ENCODE measurements at regions not wholly inside any gene's neighbourhood (a gene's known extent, or its start where the extent isn't known, plus 50 kb on each side); places are given as distances from the start of the nearest gene placed in this dataset.

DNA sequence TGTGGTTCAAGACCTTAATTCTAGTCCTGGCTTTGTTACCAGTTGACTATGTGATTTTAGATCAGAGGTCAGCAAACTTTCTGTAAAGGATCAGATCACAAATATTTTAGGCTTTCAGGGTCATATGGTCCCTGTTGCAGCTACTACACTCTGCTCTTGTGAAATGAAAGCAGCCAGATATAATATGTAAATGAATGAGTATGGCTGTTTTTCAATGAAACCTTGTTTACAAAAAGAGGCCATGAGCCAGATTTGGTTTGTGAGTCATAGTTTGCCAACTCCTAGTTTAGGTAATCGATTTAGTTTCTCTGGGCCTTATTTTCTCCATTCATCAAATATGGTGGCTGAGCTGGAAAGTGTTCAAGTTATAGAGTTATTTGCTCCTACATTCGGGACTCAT, 346.7 kb downstream of the NUF2 start:
- no peaks in the 10 kb centered on the region for H3K36me3 ChIP-seq (ENCODE audit: control insufficient read depth, insufficient read depth, low read length)
- CTCF ChIA-PET: no interaction called here
- intact Hi-C loops (cut with micrococcal nuclease; ENCODE audit: unreplicated experiment): no loop called here
- H3K4me3 ChIP-seq (ENCODE audit: low read depth in 2 of 2, low read length in 2 of 2): no peak overlapping the region
- POLR2A ChIA-PET: no interaction called here
- in situ Hi-C loops (cut with HindIII; ENCODE audit: low pct_unique_long_range_greater_than_20kb, low sequenced_read_pairs): no loop called here
- TF ChIP-seq POLR2AphosphoS5 (IDR thresholded peaks at IDR 0.05; ENCODE audit: low read depth, low read length): no peak
- TF ChIP-seq, protein P1, sequence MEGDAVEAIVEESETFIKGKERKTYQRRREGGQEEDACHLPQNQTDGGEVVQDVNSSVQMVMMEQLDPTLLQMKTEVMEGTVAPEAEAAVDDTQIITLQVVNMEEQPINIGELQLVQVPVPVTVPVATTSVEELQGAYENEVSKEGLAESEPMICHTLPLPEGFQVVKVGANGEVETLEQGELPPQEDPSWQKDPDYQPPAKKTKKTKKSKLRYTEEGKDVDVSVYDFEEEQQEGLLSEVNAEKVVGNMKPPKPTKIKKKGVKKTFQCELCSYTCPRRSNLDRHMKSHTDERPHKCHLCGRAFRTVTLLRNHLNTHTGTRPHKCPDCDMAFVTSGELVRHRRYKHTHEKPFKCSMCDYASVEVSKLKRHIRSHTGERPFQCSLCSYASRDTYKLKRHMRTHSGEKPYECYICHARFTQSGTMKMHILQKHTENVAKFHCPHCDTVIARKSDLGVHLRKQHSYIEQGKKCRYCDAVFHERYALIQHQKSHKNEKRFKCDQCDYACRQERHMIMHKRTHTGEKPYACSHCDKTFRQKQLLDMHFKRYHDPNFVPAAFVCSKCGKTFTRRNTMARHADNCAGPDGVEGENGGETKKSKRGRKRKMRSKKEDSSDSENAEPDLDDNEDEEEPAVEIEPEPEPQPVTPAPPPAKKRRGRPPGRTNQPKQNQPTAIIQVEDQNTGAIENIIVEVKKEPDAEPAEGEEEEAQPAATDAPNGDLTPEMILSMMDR (IDR thresholded peaks at IDR 0.05): no peak
- TF ChIP-seq SIN3A (IDR thresholded peaks at IDR 0.05; ENCODE audit: borderline replicate concordance, insufficient read depth, low read depth, low read length): no peak
- no peak for TF ChIP-seq TCF7L2 (IDR thresholded peaks at IDR 0.05; ENCODE audit: low read depth, low read length)
- TF ChIP-seq, protein P2, sequence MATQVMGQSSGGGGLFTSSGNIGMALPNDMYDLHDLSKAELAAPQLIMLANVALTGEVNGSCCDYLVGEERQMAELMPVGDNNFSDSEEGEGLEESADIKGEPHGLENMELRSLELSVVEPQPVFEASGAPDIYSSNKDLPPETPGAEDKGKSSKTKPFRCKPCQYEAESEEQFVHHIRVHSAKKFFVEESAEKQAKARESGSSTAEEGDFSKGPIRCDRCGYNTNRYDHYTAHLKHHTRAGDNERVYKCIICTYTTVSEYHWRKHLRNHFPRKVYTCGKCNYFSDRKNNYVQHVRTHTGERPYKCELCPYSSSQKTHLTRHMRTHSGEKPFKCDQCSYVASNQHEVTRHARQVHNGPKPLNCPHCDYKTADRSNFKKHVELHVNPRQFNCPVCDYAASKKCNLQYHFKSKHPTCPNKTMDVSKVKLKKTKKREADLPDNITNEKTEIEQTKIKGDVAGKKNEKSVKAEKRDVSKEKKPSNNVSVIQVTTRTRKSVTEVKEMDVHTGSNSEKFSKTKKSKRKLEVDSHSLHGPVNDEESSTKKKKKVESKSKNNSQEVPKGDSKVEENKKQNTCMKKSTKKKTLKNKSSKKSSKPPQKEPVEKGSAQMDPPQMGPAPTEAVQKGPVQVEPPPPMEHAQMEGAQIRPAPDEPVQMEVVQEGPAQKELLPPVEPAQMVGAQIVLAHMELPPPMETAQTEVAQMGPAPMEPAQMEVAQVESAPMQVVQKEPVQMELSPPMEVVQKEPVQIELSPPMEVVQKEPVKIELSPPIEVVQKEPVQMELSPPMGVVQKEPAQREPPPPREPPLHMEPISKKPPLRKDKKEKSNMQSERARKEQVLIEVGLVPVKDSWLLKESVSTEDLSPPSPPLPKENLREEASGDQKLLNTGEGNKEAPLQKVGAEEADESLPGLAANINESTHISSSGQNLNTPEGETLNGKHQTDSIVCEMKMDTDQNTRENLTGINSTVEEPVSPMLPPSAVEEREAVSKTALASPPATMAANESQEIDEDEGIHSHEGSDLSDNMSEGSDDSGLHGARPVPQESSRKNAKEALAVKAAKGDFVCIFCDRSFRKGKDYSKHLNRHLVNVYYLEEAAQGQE (IDR thresholded peaks at IDR 0.05; ENCODE audit: insufficient read depth in 1 of 2, low read depth in 2 of 2, low read length in 1 of 2): no peak
- H3K4me1 ChIP-seq (ENCODE audit: control insufficient read depth, insufficient read depth, low read length): no peaks in the 10 kb centered on the region
- no peak overlapping the region for H3K27ac ChIP-seq (ENCODE audit: low read length)
- H3K27me3 ChIP-seq (ENCODE audit: control insufficient read depth, insufficient read depth, low read length): no peaks in the 10 kb centered on the region
- DNase-seq (ENCODE audit: low read depth, low spot score) (no peak), ATAC-seq (no peak)
- BruUV-seq (replicated peaks): no TSS peak
- no peaks in the 10 kb centered on the region for H3K9me3 ChIP-seq (ENCODE audit: control insufficient read depth, insufficient read depth, low read depth, low read length)

DNA sequence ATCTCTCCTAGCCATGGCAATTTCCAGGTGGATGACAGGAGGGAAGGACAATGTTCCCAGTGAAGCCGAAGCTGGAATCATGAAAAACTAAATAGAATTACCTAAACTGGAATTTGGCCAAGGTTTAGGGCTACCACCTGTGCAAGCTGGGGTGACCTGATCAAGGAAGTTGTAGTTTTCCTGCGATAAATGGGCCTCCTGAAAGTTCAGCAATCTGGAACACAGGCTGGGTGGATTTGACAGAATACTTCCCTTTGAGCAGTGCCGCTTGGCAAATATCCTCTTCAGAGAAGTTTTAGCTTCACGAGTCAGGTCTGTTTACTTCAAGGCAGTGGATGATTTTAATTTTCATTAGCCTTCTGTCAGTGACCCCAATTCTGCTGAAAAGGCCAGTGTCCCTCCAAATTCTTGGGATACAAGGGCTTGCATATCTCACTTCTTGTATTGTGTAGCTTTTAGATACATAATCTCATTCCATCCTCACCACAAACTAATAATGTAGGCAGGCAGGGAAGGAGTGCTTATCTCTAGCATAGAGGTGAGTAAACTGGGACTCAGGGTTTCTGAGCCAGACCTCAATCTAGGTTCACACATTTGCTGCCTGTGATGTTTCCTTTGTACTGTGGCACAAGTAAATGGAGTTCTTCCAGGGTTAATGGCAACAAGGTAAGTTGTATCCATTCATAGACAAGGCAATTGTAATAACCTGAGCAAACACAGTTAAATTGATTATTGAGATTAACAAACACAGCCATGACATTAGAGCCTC, 349.4 kb downstream of the NUF2 start:
- no peaks in the 10 kb centered on the region for H3K9me3 ChIP-seq (ENCODE audit: control insufficient read depth, insufficient read depth, low read depth, low read length)
- H3K4me3 ChIP-seq (ENCODE audit: low read depth in 2 of 2, low read length in 2 of 2): no peak overlapping the region
- no peaks in the 10 kb centered on the region for H3K27me3 ChIP-seq (ENCODE audit: control insufficient read depth, insufficient read depth, low read length)
- no peak overlapping the region for H3K27ac ChIP-seq (ENCODE audit: low read length)
- in situ Hi-C loops (cut with HindIII; ENCODE audit: low pct_unique_long_range_greater_than_20kb, low sequenced_read_pairs): no loop called here
- ChIA-PET CTCF (no interaction called here), POLR2A (no interaction called here)
- ATAC-seq (no peak), DNase-seq (ENCODE audit: low read depth, low spot score) (no peak)
- intact Hi-C loops (cut with micrococcal nuclease; ENCODE audit: unreplicated experiment): no loop called here
- BruUV-seq (replicated peaks): no TSS peak
- no peaks in the 10 kb centered on the region for H3K4me1 ChIP-seq (ENCODE audit: control insufficient read depth, insufficient read depth, low read length)
- TF ChIP-seq POLR2AphosphoS5 (IDR thresholded peaks at IDR 0.05; ENCODE audit: low read depth, low read length): no peak
- TF ChIP-seq, protein P2 (IDR thresholded peaks at IDR 0.05; ENCODE audit: insufficient read depth in 1 of 2, low read depth in 2 of 2, low read length in 1 of 2): no peak
- TF ChIP-seq, protein P1 (IDR thresholded peaks at IDR 0.05): no peak
- TF ChIP-seq SIN3A (IDR thresholded peaks at IDR 0.05; ENCODE audit: borderline replicate concordance, insufficient read depth, low read depth, low read length): no peak
- TF ChIP-seq TCF7L2 (IDR thresholded peaks at IDR 0.05; ENCODE audit: low read depth, low read length): no peak
- no peaks in the 10 kb centered on the region for H3K36me3 ChIP-seq (ENCODE audit: control insufficient read depth, insufficient read depth, low read length)
